H1 (cell line): ENCODE measurements at regions not wholly inside any gene's neighbourhood (a gene's known extent, or its start where the extent isn't known, plus 50 kb on each side); places are given as distances from the start of the nearest gene placed in this dataset.

Experiments used
- CTCF ChIA-PET: fragments of 300-600 bp; sonication (Branson Sonifier 250); formaldehyde crosslinking; loops from one replicate; lab custom pipeline; 2021; ENCODE audit not compliant: partially characterized antibody; lab: Charles Lee
- POLR2A ChIA-PET: fragments of 300-600 bp; sonication (Branson Sonifier 250); formaldehyde crosslinking; loops from one replicate; lab custom pipeline; 2021; ENCODE audit warnings: inconsistent platforms; ENCODE audit not compliant: partially characterized antibody; lab: Charles Lee
- DNase-seq, 2 experiments: peaks; one replicate each; pipeline versions ENCODE4 v3.0.0 to v3.0.0-alpha.2; 2010 to 2022; ENCODE audit warnings: low spot score in 2 of 2, low read depth in 1 of 2, mixed read lengths in 1 of 2
- FAIRE-seq: peaks from 2 replicates; lab custom pipeline; 2011; peaks lifted over from hg19 to GRCh38; lab: Jason Lieb, UNC
- H2AFZ ChIP-seq: 2 replicates; pipeline ENCODE4 v1.8.1; 2012; ENCODE audit warnings: low read length, inconsistent platforms
- H2AK5ac ChIP-seq: 2 replicates; pipeline ENCODE4 v1.6.1; 2013; ENCODE audit warnings: low read depth, low read length
- H2BK120ac ChIP-seq: replicated peaks from 2 replicates; pipeline ENCODE3; 2013; ENCODE audit warnings: low read depth, low read length, inconsistent platforms
- H2BK12ac ChIP-seq: 2 replicates; pipeline ENCODE4 v1.6.1; 2013; ENCODE audit warnings: low read depth, low read length
- H2BK15ac ChIP-seq: 2 replicates; pipeline ENCODE4 v1.6.1; 2013; ENCODE audit warnings: low read length
- H2BK20ac ChIP-seq: 2 replicates; pipeline ENCODE4 v1.6.1; 2013; ENCODE audit warnings: low read length
- H2BK5ac ChIP-seq: 2 replicates; pipeline ENCODE4 v1.6.1; 2013; ENCODE audit warnings: low read depth, low read length
- H3K14ac ChIP-seq: 2 replicates; pipeline ENCODE4 v1.6.1; 2013; ENCODE audit warnings: inconsistent platforms; ENCODE audit not compliant: insufficient read length
- H3K18ac ChIP-seq: 2 replicates; pipeline ENCODE4 v1.6.1; 2013; ENCODE audit warnings: low read length; ENCODE audit errors: extremely low read depth
- H3K23ac ChIP-seq: 2 replicates; pipeline ENCODE4 v1.6.1; 2013; ENCODE audit warnings: inconsistent platforms; ENCODE audit not compliant: insufficient read length
- H3K23me2 ChIP-seq: 2 replicates; pipeline ENCODE4 v1.6.1; 2013; ENCODE audit warnings: low read depth, low read length
- H3K27ac ChIP-seq: 2 replicates; pipeline ENCODE4 v1.6.1; 2011; ENCODE audit warnings: low read depth, low read length, inconsistent platforms
- H3K27me3 ChIP-seq, 4 experiments: replicated peaks in 1 of 4; 1 replicate in 1 of 4; 2 replicates in 3 of 4; pipeline versions ENCODE4 v1.6.1 to v1.8.1; 2011 to 2013; ENCODE audit warnings: low read length in 3 of 4, mild to moderate bottlenecking in 3 of 4, inconsistent platforms in 2 of 4, mixed read lengths in 2 of 4, moderate library complexity in 1 of 4; ENCODE audit not compliant: control insufficient read depth in 3 of 4, insufficient read depth in 3 of 4; ENCODE audit errors: extremely low read depth in 1 of 4
- H3K36me3 ChIP-seq, 4 experiments: 2 replicates each; pipeline versions ENCODE4 v1.6.1 to v1.8.1; 2011 to 2013; ENCODE audit warnings: mild to moderate bottlenecking in 4 of 4, low read length in 3 of 4, moderate library complexity in 2 of 4, control low read depth in 1 of 4, inconsistent platforms in 1 of 4; ENCODE audit not compliant: insufficient read depth in 4 of 4, control insufficient read depth in 2 of 4
- H3K4ac ChIP-seq: replicated peaks from 2 replicates; pipeline ENCODE3; 2013; ENCODE audit warnings: low read length, low read depth, mixed read lengths, inconsistent platforms; ENCODE audit not compliant: insufficient read length
- H3K4me1 ChIP-seq, 4 experiments: replicated peaks in 1 of 4; 1 replicate in 1 of 4; 2 replicates in 3 of 4; pipeline versions ENCODE4 v1.6.1 to v1.8.1; 2011 to 2013; ENCODE audit warnings: low read length in 3 of 4, inconsistent platforms in 2 of 4, mixed read lengths in 1 of 4; ENCODE audit not compliant: insufficient read depth in 4 of 4, control insufficient read depth in 3 of 4
- H3K4me2 ChIP-seq, 2 experiments: 2 replicates each; pipeline versions ENCODE4 v1.6.1 to v1.8.1; 2011 to 2013; ENCODE audit warnings: low read depth in 2 of 2, low read length in 2 of 2, control low read depth in 1 of 2, inconsistent platforms in 1 of 2, mild to moderate bottlenecking in 1 of 2; ENCODE audit not compliant: insufficient read depth in 1 of 2
- H3K4me3 ChIP-seq, 4 experiments: fragments of 200-600, 300-600 bp in 1 of 4; sonication (generic), shearing (Covaris generic), sonication (Bioruptor Twin) in 1 of 4; 2 replicates each; pipeline versions ENCODE4 v1.5.1 to v1.8.1; 2011 to 2016; ENCODE audit warnings: low read length in 4 of 4, low read depth in 3 of 4, control low read depth in 2 of 4, inconsistent platforms in 2 of 4, mild to moderate bottlenecking in 2 of 4, mixed read lengths in 1 of 4, moderate library complexity in 1 of 4; ENCODE audit not compliant: insufficient read depth in 2 of 4; ENCODE audit errors: extremely low read depth in 1 of 4
- H3K56ac ChIP-seq: replicated peaks from 2 replicates; pipeline ENCODE3; 2013; ENCODE audit warnings: low read depth, mild to moderate bottlenecking, mixed read lengths, low read length, inconsistent platforms; ENCODE audit not compliant: insufficient read length
- H3K79me1 ChIP-seq: 2 replicates; pipeline ENCODE4 v1.6.1; 2013; ENCODE audit warnings: low read depth, low read length, control low read depth
- H3K79me2 ChIP-seq, 2 experiments: 2 replicates each; pipeline versions ENCODE4 v1.6.1 to v1.8.1; 2012 to 2013; ENCODE audit warnings: low read length in 2 of 2, mild to moderate bottlenecking in 2 of 2, inconsistent platforms in 1 of 2; ENCODE audit not compliant: insufficient read depth in 2 of 2, control insufficient read depth in 1 of 2
- H3K9ac ChIP-seq, 4 experiments: replicated peaks in 1 of 4; 1 replicate in 1 of 4; 2 replicates in 3 of 4; pipeline versions ENCODE4 v1.6.1 to v1.8.1; 2011 to 2013; ENCODE audit warnings: low read depth in 3 of 4, low read length in 3 of 4, control low read depth in 2 of 4, mild to moderate bottlenecking in 2 of 4, moderate library complexity in 2 of 4, inconsistent platforms in 1 of 4; ENCODE audit errors: extremely low read depth in 1 of 4
- H3K9me3 ChIP-seq, 2 experiments: 2 replicates each; pipeline versions ENCODE4 v1.6.1 to v1.8.1; 2012 to 2013; ENCODE audit warnings: mild to moderate bottlenecking in 2 of 2, moderate library complexity in 2 of 2, control low read depth in 1 of 2, inconsistent platforms in 1 of 2, low read depth in 1 of 2, low read length in 1 of 2, mixed read lengths in 1 of 2; ENCODE audit not compliant: insufficient read depth in 2 of 2
- H4K20me1 ChIP-seq, 2 experiments: replicated peaks in 1 of 2; 2 replicates each; pipeline versions ENCODE3 to v1.8.1; 2011 to 2013; ENCODE audit warnings: inconsistent platforms in 2 of 2, low read length in 2 of 2, mild to moderate bottlenecking in 1 of 2; ENCODE audit not compliant: insufficient read depth in 2 of 2, control insufficient read depth in 1 of 2
- H4K5ac ChIP-seq: 2 replicates; pipeline ENCODE4 v1.6.1; 2013; ENCODE audit warnings: low read length, low read depth, mixed read lengths, inconsistent platforms; ENCODE audit not compliant: insufficient read length
- H4K8ac ChIP-seq: 2 replicates; pipeline ENCODE4 v1.8.0; 2013; ENCODE audit warnings: mild to moderate bottlenecking, moderate library complexity, low read length, inconsistent platforms; ENCODE audit not compliant: insufficient read depth; ENCODE audit errors: extremely low read depth
- H4K91ac ChIP-seq: replicated peaks from 2 replicates; pipeline ENCODE3; 2013; ENCODE audit warnings: low read length, mixed read lengths, inconsistent platforms; ENCODE audit not compliant: insufficient read length
- BACH1 ChIP-seq: IDR thresholded peaks from 2 replicates; pipeline ENCODE4 v1.6.1; 2012; ENCODE audit warnings: low read length, improper control_type of control experiment
- BRCA1 ChIP-seq: IDR thresholded peaks from 2 replicates; pipeline ENCODE4 v1.6.1; 2012; ENCODE audit warnings: low read depth, low read length, improper control_type of control experiment
- CREB1 ChIP-seq: IDR thresholded peaks from 2 replicates; pipeline ENCODE4 v1.6.1; 2012; ENCODE audit warnings: inconsistent platforms
- HDAC6 ChIP-seq: IDR thresholded peaks from one replicate; pipeline ENCODE4 v1.7.1; 2012; ENCODE audit warnings: low read depth, mild to moderate bottlenecking, inconsistent platforms, low read length, moderate library complexity
- JUN ChIP-seq: IDR thresholded peaks from 2 replicates; pipeline ENCODE4 v1.6.1; 2011; ENCODE audit warnings: low read depth, mild to moderate bottlenecking, improper control_type of control experiment, low read length
- JUND ChIP-seq: IDR thresholded peaks from 2 replicates; pipeline ENCODE4 v1.6.1; 2011; ENCODE audit warnings: mild to moderate bottlenecking, improper control_type of control experiment, low read length
- MAFK ChIP-seq: IDR thresholded peaks from 2 replicates; pipeline ENCODE4 v1.6.1; 2012; ENCODE audit warnings: low read depth, mild to moderate bottlenecking, improper control_type of control experiment, low read length
- NRF1 ChIP-seq: IDR thresholded peaks from 2 replicates; pipeline ENCODE4 v1.6.1; 2011; ENCODE audit warnings: mild to moderate bottlenecking, low read depth, low read length, improper control_type of control experiment
- POLR2A ChIP-seq, 2 experiments: IDR thresholded peaks; 1 replicate in 1 of 2; 2 replicates in 1 of 2; pipeline ENCODE4 v1.6.1; 2011; ENCODE audit warnings: low read depth in 2 of 2, low read length in 2 of 2, mild to moderate bottlenecking in 2 of 2; ENCODE audit errors: control extremely low read depth in 1 of 2
- RAD21 ChIP-seq, 2 experiments: IDR thresholded peaks in 1 of 2; conservative IDR thresholded peaks in 1 of 2; 2 replicates each; pipeline ENCODE4 v1.6.1; 2011; ENCODE audit warnings: low read depth in 2 of 2, low read length in 2 of 2, improper control_type of control experiment in 1 of 2, inconsistent platforms in 1 of 2, mild to moderate bottlenecking in 1 of 2, moderate library complexity in 1 of 2
- RFX5 ChIP-seq: IDR thresholded peaks from 2 replicates; pipeline ENCODE4 v1.6.1; 2011; ENCODE audit warnings: low read depth, low read length, improper control_type of control experiment, borderline replicate concordance
- SAP30 ChIP-seq: fragments of 300-600 bp; sonication (generic); IDR thresholded peaks from 2 replicates; pipeline ENCODE4 v1.7.1; 2012; ENCODE audit warnings: low read length, moderate library complexity, mild to moderate bottlenecking, inconsistent platforms; ENCODE audit not compliant: insufficient read depth, insufficient replicate concordance
- SP2 ChIP-seq: IDR thresholded peaks from 2 replicates; pipeline ENCODE4 v1.6.1; 2012; ENCODE audit warnings: mild to moderate bottlenecking, low read length, inconsistent platforms
- WGBS, 2 experiments: shearing (Covaris generic) in 1 of 2; methylation state at CpG; one replicate each; pipeline versions ENCODE4 v1.1.6 to v1.1.7; 2013 to 2015; ENCODE audit warnings: low lambda C conversion rate in 2 of 2, mixed read lengths in 2 of 2, inconsistent platforms in 1 of 2, low coverage in 1 of 2, missing lambda C conversion rate in 1 of 2; ENCODE audit not compliant: insufficient replicate concordance in 2 of 2, insufficient coverage in 1 of 2, insufficient read length in 1 of 2; ENCODE audit errors: extremely low coverage in 1 of 2, missing lambda C conversion rate in 1 of 2; 5-methylcytosine and 5-hydroxymethylcytosine counted together
- TF ChIP-seq, protein P1 (sequence below): IDR thresholded peaks from 2 replicates; pipeline ENCODE4 v1.6.1; 2011; ENCODE audit warnings: low read depth, mild to moderate bottlenecking, low read length; ENCODE audit not compliant: insufficient read depth

GRCh38 chr14:66143387-66144112, 342.6 kb upstream of the CCDC196 start:
- H2BK5ac ChIP-seq, result no peak overlapping the region
- H3K9ac ChIP-seq, result no peak overlapping the region
- no peaks in the 10 kb centered on the region for H3K9me3 ChIP-seq
- no peak overlapping the region for H3K18ac ChIP-seq
- no peak overlapping the region for H3K4me3 ChIP-seq
- H4K8ac ChIP-seq, result no peak overlapping the region
- no peaks in the 10 kb centered on the region for H3K23me2 ChIP-seq
- H3K27me3 ChIP-seq, result no peaks in the 10 kb centered on the region; a peak in 1 of 7 replicates
- no peak overlapping the region for H4K5ac ChIP-seq
- no peaks in the 10 kb centered on the region for H3K79me1 ChIP-seq
- no peak overlapping the region for H2BK12ac ChIP-seq
- H4K20me1 ChIP-seq, result no peaks in the 10 kb centered on the region
- no peak overlapping the region for H2BK120ac ChIP-seq
- H3K56ac ChIP-seq, result no peak overlapping the region
- no peaks in the 10 kb centered on the region for H3K4me1 ChIP-seq
- no peak overlapping the region for H2AK5ac ChIP-seq
- CTCF ChIA-PET, result no interaction called here
- POLR2A ChIA-PET, result no interaction called here
- H3K27ac ChIP-seq, result no peak overlapping the region
- H2BK20ac ChIP-seq, result no peak overlapping the region
- 96% methylated on average over 5 of the region's 6 CpGs; no CpG with 5 or more reads in 1 of the 2 experiments for WGBS, 2 experiments
- no peak for DNase-seq
- H3K36me3 ChIP-seq, result no peaks in the 10 kb centered on the region
- H3K4me2 ChIP-seq, result no peak overlapping the region
- no peak overlapping the region for H4K91ac ChIP-seq
- H3K4ac ChIP-seq, result no peak overlapping the region
- no peaks in the 10 kb centered on the region for H3K79me2 ChIP-seq
- FAIRE-seq, result no peak
- H2AFZ ChIP-seq, result peak overlapping the region; percentile 13; the same call in 1 of the 2 replicates
- H3K14ac ChIP-seq, result no peak overlapping the region
- no peak overlapping the region for H2BK15ac ChIP-seq
- no peak overlapping the region for H3K23ac ChIP-seq
- TF ChIP-seq NRF1 (no peak), JUND (no peak), SP2 (no peak), POLR2A (IDR thresholded peaks at IDR 0.05; ENCODE audit: control extremely low read depth in 1 of 2, low read depth in 2 of 2, low read length in 2 of 2) (no peak), CREB1 (no peak), BRCA1 (no peak), BACH1 (no peak), RFX5 (no peak), JUN (no peak), HDAC6 (no peak), SAP30 (no peak), MAFK (no peak), RAD21 (IDR thresholded peaks at IDR 0.05 in 1 of 2, conservative IDR thresholded peaks at IDR 0.05 in 1 of 2; ENCODE audit: low read depth in 2 of 2, low read length in 2 of 2) (no peak)
- TF ChIP-seq, protein P1, sequence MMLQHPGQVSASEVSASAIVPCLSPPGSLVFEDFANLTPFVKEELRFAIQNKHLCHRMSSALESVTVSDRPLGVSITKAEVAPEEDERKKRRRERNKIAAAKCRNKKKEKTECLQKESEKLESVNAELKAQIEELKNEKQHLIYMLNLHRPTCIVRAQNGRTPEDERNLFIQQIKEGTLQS, result no peak
